H9 (cell line): ENCODE measurements at regions not wholly inside any gene's neighbourhood (a gene's known extent, or its start where the extent isn't known, plus 50 kb on each side); places are given as distances from the start of the nearest gene placed in this dataset.

Experiments used
- DNase-seq: peaks from one replicate; pipeline ENCODE4 v3.0.0-alpha.2; 2017
- H2AFZ ChIP-seq: one replicate; pipeline ENCODE4 v1.6.1; 2013; ENCODE audit warnings: mild to moderate bottlenecking, low read length, control low read depth, moderate library complexity
- H2AK5ac ChIP-seq: 2 replicates; pipeline ENCODE4 v1.6.1; 2013; ENCODE audit warnings: low read length, control low read depth, mixed read lengths; ENCODE audit not compliant: insufficient read length
- H2BK120ac ChIP-seq: one replicate; pipeline ENCODE4 v1.6.1; 2013; ENCODE audit warnings: low read depth, mild to moderate bottlenecking, low read length, control low read depth, inconsistent platforms; ENCODE audit not compliant: poor library complexity, severe bottlenecking
- H2BK12ac ChIP-seq: 2 replicates; pipeline ENCODE4 v1.6.1; 2013; ENCODE audit warnings: low read length, control low read depth, mixed read lengths, low read depth; ENCODE audit not compliant: insufficient read length
- H2BK15ac ChIP-seq: 2 replicates; pipeline ENCODE4 v1.6.1; 2013; ENCODE audit warnings: low read depth, low read length, control low read depth
- H2BK20ac ChIP-seq: one replicate; pipeline ENCODE4 v1.6.1; 2013; ENCODE audit warnings: low read depth, mild to moderate bottlenecking, low read length, control low read depth, inconsistent platforms; ENCODE audit not compliant: poor library complexity, severe bottlenecking
- H2BK5ac ChIP-seq: 2 replicates; pipeline ENCODE4 v1.6.1; 2013; ENCODE audit warnings: low read length, control low read depth, mixed read lengths; ENCODE audit not compliant: insufficient read length
- H3K14ac ChIP-seq: 2 replicates; pipeline ENCODE4 v1.6.1; 2013; ENCODE audit warnings: low read length, control low read depth; ENCODE audit not compliant: insufficient read depth
- H3K18ac ChIP-seq: 2 replicates; pipeline ENCODE4 v1.6.1; 2013; ENCODE audit warnings: low read depth, mild to moderate bottlenecking, mixed read lengths, low read length, control low read depth; ENCODE audit not compliant: insufficient read length
- H3K23ac ChIP-seq: 2 replicates; pipeline ENCODE4 v1.6.1; 2013; ENCODE audit warnings: low read length, control low read depth, mixed read lengths, low read depth; ENCODE audit not compliant: insufficient read length
- H3K23me2 ChIP-seq: 2 replicates; pipeline ENCODE4 v1.6.1; 2013; ENCODE audit warnings: low read depth, mild to moderate bottlenecking, mixed read lengths, low read length, control low read depth; ENCODE audit not compliant: insufficient read length, poor library complexity, severe bottlenecking
- H3K27ac ChIP-seq: 2 replicates; pipeline ENCODE4 v1.5.1; 2013; ENCODE audit warnings: low read length, control low read depth, mixed read lengths, low read depth; ENCODE audit not compliant: insufficient read length
- H3K27me3 ChIP-seq: 2 replicates; pipeline ENCODE4 v1.6.1; 2013; ENCODE audit warnings: low read length, control low read depth, inconsistent platforms; ENCODE audit not compliant: insufficient read depth
- H3K4ac ChIP-seq: 2 replicates; pipeline ENCODE4 v1.6.1; 2013; ENCODE audit warnings: low read depth, mild to moderate bottlenecking, control low read depth, inconsistent platforms, low read length, moderate library complexity
- H3K4me1 ChIP-seq: 2 replicates; pipeline ENCODE4 v1.6.1; 2013; ENCODE audit warnings: low read length, control low read depth, inconsistent platforms; ENCODE audit not compliant: insufficient read depth
- H3K4me2 ChIP-seq: 2 replicates; pipeline ENCODE4 v1.6.1; 2013; ENCODE audit warnings: low read length, control low read depth, mixed read lengths; ENCODE audit not compliant: insufficient read length, insufficient read depth
- H3K56ac ChIP-seq: 2 replicates; pipeline ENCODE4 v1.6.1; 2013; ENCODE audit warnings: low read depth, mild to moderate bottlenecking, mixed read lengths, low read length, control low read depth; ENCODE audit not compliant: insufficient read length
- H3K79me1 ChIP-seq: 2 replicates; pipeline ENCODE4 v1.6.1; 2013; ENCODE audit warnings: low read depth, mild to moderate bottlenecking, moderate library complexity, low read length, control low read depth, inconsistent platforms; ENCODE audit not compliant: insufficient read depth, poor library complexity, severe bottlenecking
- H3K79me2 ChIP-seq: 2 replicates; pipeline ENCODE4 v1.6.1; 2013; ENCODE audit warnings: low read length, control low read depth, inconsistent platforms; ENCODE audit not compliant: insufficient read depth
- H3K9ac ChIP-seq: 2 replicates; pipeline ENCODE4 v1.6.1; 2013; ENCODE audit warnings: low read length, control low read depth, mixed read lengths; ENCODE audit not compliant: insufficient read length; ENCODE audit errors: extremely low read depth
- H3K9me3 ChIP-seq: one replicate; pipeline ENCODE4 v1.6.1; 2013; ENCODE audit warnings: low read depth, low read length, inconsistent platforms; ENCODE audit not compliant: control insufficient read depth
- H3T11ph ChIP-seq: one replicate; pipeline ENCODE4 v1.6.1; 2013; ENCODE audit warnings: mild to moderate bottlenecking, low read length, control low read depth, inconsistent platforms
- H4K20me1 ChIP-seq: one replicate; pipeline ENCODE4 v1.6.1; 2013; ENCODE audit not compliant: control insufficient read depth, insufficient read length, insufficient read depth
- H4K5ac ChIP-seq: 2 replicates; pipeline ENCODE4 v1.6.1; 2013; ENCODE audit warnings: low read depth, mild to moderate bottlenecking, mixed read lengths, low read length, control low read depth; ENCODE audit not compliant: insufficient read length
- H4K8ac ChIP-seq: replicated peaks from 2 replicates; pipeline ENCODE4 v1.6.1; 2013; ENCODE audit warnings: low read length, control low read depth, mixed read lengths, low read depth; ENCODE audit not compliant: insufficient read length
- H4K91ac ChIP-seq: 2 replicates; pipeline ENCODE4 v1.6.1; 2013; ENCODE audit warnings: low read depth, mild to moderate bottlenecking, moderate library complexity, mixed read lengths, low read length, control low read depth; ENCODE audit not compliant: insufficient read length
- H3K27ac Mint-ChIP-seq, 3 experiments: 2 replicates in 2 of 3; 3 replicates in 1 of 3; pipeline ENCODE4 v1.8.0; 2020 to 2021; ENCODE audit warnings: mixed read lengths in 3 of 3, mild to moderate bottlenecking in 1 of 3, moderate library complexity in 1 of 3
- H3K27me3 Mint-ChIP-seq: 2 replicates; pipeline ENCODE4 v1.8.0; 2021; ENCODE audit warnings: low read depth, mild to moderate bottlenecking, moderate library complexity, mixed read lengths
- H3K36me3 Mint-ChIP-seq, 3 experiments: 2 replicates in 2 of 3; 3 replicates in 1 of 3; pipeline ENCODE4 v1.8.0; 2020 to 2021; ENCODE audit warnings: low read depth in 3 of 3, mixed read lengths in 3 of 3; ENCODE audit not compliant: insufficient read depth in 1 of 3
- H3K4me1 Mint-ChIP-seq, 2 experiments: 2 replicates each; pipeline ENCODE4 v1.8.0; 2020; ENCODE audit warnings: mixed read lengths in 2 of 2
- H3K4me3 Mint-ChIP-seq, 2 experiments: 2 replicates in 1 of 2; 3 replicates in 1 of 2; pipeline ENCODE4 v1.8.0; 2020 to 2021; ENCODE audit warnings: mild to moderate bottlenecking in 2 of 2, mixed read lengths in 2 of 2, moderate library complexity in 1 of 2
- H3K9me3 Mint-ChIP-seq, 2 experiments: 2 replicates in 1 of 2; 3 replicates in 1 of 2; pipeline ENCODE4 v1.8.0; 2020; ENCODE audit warnings: mild to moderate bottlenecking in 2 of 2, mixed read lengths in 2 of 2, moderate library complexity in 1 of 2
- CTCF ChIP-seq: fragments of 200-600 bp; sonication (generic); conservative IDR thresholded peaks from 3 replicates; pipeline ENCODE4 v1.8.0; 2021; ENCODE audit warnings: antibody characterized with exemption, mild to moderate bottlenecking
- WGBS: extraction: QIAGEN DNeasy Blood & Tissue Kit; methylation state at CpG from one replicate; pipeline ENCODE4 v1.1.7; 2013; ENCODE audit warnings: missing lambda C conversion rate, low lambda C conversion rate, mixed read lengths; ENCODE audit not compliant: insufficient read length; ENCODE audit errors: extremely low coverage; 5-methylcytosine and 5-hydroxymethylcytosine counted together

GRCh38 chr15:25967116-25967515, 104.0 kb upstream of the ATP10A start:
- Histone ChIP-seq H2BK120ac (no peak overlapping the region), H3K4me2 (no peak overlapping the region), H4K5ac (no peak overlapping the region), H3K56ac (no peak overlapping the region), H3K4me1 (no peaks in the 10 kb centered on the region), H3K4ac (no peak overlapping the region), H2BK12ac (no peak overlapping the region), H3K9ac (no peak overlapping the region), H4K91ac (no peak overlapping the region), H3K27ac (no peak overlapping the region), H3K9me3 (no peaks in the 10 kb centered on the region), H2AFZ (no peak overlapping the region), H3K79me1 (no peaks in the 10 kb centered on the region), H3K23ac (no peak overlapping the region), H4K8ac (no peak overlapping the region), H3K27me3 (no peaks in the 10 kb centered on the region), H3K23me2 (no peaks in the 10 kb centered on the region), H3K18ac (no peak overlapping the region), H4K20me1 (no peaks in the 10 kb centered on the region), H2AK5ac (no peak overlapping the region), H3T11ph (no peak overlapping the region), H2BK20ac (no peak overlapping the region), H3K79me2 (no peaks in the 10 kb centered on the region; the same call in 1 of the 2 replicates), H3K14ac (no peak overlapping the region), H2BK5ac (no peak overlapping the region), H2BK15ac (no peak overlapping the region)
- WGBS = no CpG with 5 or more reads among the region's 3 CpGs
- Mint-ChIP-seq H3K4me1 (peaks cover 4% of the 10 kb centered on the region in 2 experiments; a peak in 3 of 4 replicates), H3K4me3 (no peak overlapping the region), H3K9me3 (no peaks in the 10 kb centered on the region), H3K36me3 (peaks cover 0 to 1% (median 0%) of the 10 kb centered on the region in 3 experiments; a peak in 1 of 7 replicates), H3K27me3 (no peaks in the 10 kb centered on the region), H3K27ac (no peak overlapping the region)
- no peak for DNase-seq
- TF ChIP-seq CTCF = no peak
